ENCODE measurements at regions not wholly inside any gene's neighbourhood (a gene's known extent, or its start where the extent isn't known, plus 50 kb on each side); places are given as distances from the start of the nearest gene placed in this dataset.
"Not testable (repeated sequence)": the region's sequence is repeated elsewhere in the genome, so short reads cannot be mapped to it uniquely, and the experiment has no call there.

DNA sequence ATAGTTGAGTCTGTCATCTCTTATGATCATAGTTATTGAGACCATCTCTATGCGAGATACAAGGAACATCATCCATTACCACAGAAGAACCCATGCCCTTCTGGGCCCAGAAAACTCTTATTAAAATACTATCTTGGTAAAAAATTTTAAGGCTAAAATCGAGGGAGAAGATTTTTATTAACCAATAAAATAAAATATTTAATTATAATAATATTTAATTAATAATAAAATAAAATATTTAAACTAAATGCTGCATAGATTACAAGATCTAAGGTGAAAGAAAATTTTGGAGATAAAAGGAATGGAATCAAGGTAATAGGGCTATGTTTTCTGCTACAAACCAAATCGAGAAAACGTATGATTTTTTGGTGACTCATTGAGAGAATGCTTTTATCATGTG, 540.2 kb downstream of the KCNH5 start:
- H3K4me1 Mint-ChIP-seq (ENCODE audit: low read depth), result no peaks in the 10 kb centered on the region
- peaks cover 26% of the 10 kb centered on the region for H3K9me3 Mint-ChIP-seq
- no peaks in the 10 kb centered on the region for H3K27me3 Mint-ChIP-seq
- intact Hi-C loops (cut with micrococcal nuclease), result no loop called here
- no peak for DNase-seq
- CTCF ChIA-PET, result no interaction called here
- POLR2A ChIA-PET, result no interaction called here
- H3K4me3 Mint-ChIP-seq, result no peak overlapping the region
- no peaks in the 10 kb centered on the region for H3K36me3 Mint-ChIP-seq
- H3K27ac Mint-ChIP-seq, result no peak overlapping the region

GRCh38 chr14:62521309-62521708, 523.9 kb downstream of the KCNH5 start:
- H3K9me3 Mint-ChIP-seq, result peaks cover 50% of the 10 kb centered on the region
- H3K27ac Mint-ChIP-seq; H3K4me3 Mint-ChIP-seq; intact Hi-C loops (cut with micrococcal nuclease); H3K4me1 Mint-ChIP-seq (ENCODE audit: low read depth); CTCF ChIA-PET; DNase-seq; POLR2A ChIA-PET; H3K27me3 Mint-ChIP-seq; H3K36me3 Mint-ChIP-seq: not testable (repeated sequence)

DNA sequence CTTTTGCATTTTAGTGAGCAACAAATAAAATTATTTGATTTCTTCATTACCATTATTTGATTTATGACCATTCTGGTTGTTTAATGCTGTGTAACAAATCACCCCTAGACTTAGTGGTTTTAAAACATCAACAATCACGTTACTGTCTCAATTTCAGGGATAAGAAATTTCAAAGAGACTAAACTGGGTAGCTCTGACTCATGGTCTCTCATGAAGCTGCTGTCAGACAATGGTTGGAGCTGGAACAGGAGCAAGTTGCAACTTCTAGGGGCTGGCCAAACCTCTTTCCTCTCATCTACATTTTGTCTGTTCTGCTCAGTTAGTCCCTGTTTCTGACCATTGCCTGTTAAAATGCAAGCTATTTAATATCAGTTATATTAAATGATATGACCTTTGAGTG, 517.0 kb downstream of the KCNH5 start:
- H3K27me3 Mint-ChIP-seq, result no peaks in the 10 kb centered on the region

DNA sequence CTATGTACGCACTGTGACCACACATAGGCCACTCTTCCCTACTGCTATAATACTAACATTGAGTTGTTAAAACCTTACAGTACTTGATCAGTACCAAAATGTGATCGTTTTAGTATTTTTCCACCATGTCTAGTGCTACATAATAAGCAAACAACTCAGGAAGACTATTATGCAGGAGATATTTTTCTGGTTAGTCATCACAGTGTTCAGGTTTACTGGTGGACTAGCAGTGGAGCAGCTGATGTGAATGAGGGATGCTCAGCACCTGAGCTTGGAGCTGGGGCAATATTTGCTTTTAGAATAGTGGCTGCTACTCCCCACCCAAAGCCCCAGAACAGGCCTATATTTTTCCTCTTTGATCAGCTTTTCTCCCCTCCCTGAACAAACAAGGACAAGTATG, 513.1 kb downstream of the KCNH5 start:
- POLR2A ChIA-PET, result no interaction called here
- H3K9me3 Mint-ChIP-seq, result peaks cover 6% of the 10 kb centered on the region
- no peak for DNase-seq

More for the DNA sequence above, 517.0 kb downstream of the KCNH5 start:
- Mint-ChIP-seq H3K36me3 (no peaks in the 10 kb centered on the region), H3K4me1 (ENCODE audit: low read depth) (no peaks in the 10 kb centered on the region), H3K4me3 (no peak overlapping the region), H3K9me3 (peaks cover 12% of the 10 kb centered on the region), H3K27ac (no peak overlapping the region)
- ChIA-PET POLR2A (no interaction called here), CTCF (no interaction called here)
- intact Hi-C loops (cut with micrococcal nuclease), result no loop called here
- no peak for DNase-seq

DNA sequence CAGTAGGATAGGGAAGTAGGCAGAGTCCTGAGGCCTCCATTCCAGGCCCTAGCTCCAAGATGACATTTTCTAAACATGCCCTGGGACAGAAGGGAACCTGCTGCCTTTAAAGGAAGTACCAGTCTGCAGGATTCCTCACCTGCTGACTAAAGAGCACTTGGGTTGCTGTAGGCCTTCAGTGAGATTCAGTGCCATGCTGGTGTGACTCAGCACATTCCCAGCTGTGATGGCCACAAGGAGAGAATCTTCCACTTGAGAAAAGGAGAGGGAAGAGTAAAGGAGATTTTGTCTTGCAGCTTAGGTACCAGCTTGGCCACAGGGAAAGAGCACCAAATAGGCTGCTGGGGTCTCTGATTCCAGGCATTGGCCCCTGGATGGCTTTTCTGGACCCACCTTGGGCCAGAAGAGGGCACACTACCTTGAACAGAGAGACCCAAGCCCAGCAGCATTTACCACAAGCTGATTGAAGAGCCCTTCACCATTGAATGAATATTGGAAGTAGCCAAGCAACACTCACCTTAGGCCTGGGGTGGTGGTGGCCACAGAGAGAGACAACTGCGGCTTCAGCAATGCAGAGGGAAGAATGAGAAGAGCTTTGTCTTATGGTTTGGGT, 498.3 kb downstream of the KCNH5 start:
- H3K27me3 Mint-ChIP-seq, result no peaks in the 10 kb centered on the region
- no peaks in the 10 kb centered on the region for H3K4me1 Mint-ChIP-seq (ENCODE audit: low read depth)
- CTCF ChIA-PET, result interaction anchor here (1.2 kb wide), 1 partner anchor 20 kb away, joined by 3 read pairs; no protein-coding TSS in a partner anchor
- intact Hi-C loops (cut with micrococcal nuclease), result no loop called here
- POLR2A ChIA-PET, result no interaction called here
- no peaks in the 10 kb centered on the region for H3K36me3 Mint-ChIP-seq
- no peak overlapping the region for H3K4me3 Mint-ChIP-seq
- H3K27ac Mint-ChIP-seq, result no peak overlapping the region
- peaks cover 17% of the 10 kb centered on the region for H3K9me3 Mint-ChIP-seq
- DNase-seq, result no peak

More for the DNA sequence above, 513.1 kb downstream of the KCNH5 start:
- intact Hi-C loops (cut with micrococcal nuclease), result no loop called here
- Mint-ChIP-seq H3K36me3 (no peaks in the 10 kb centered on the region), H3K27me3 (no peaks in the 10 kb centered on the region), H3K4me1 (ENCODE audit: low read depth) (no peaks in the 10 kb centered on the region), H3K4me3 (no peak overlapping the region), H3K27ac (no peak overlapping the region)
- CTCF ChIA-PET, result no interaction called here

DNA sequence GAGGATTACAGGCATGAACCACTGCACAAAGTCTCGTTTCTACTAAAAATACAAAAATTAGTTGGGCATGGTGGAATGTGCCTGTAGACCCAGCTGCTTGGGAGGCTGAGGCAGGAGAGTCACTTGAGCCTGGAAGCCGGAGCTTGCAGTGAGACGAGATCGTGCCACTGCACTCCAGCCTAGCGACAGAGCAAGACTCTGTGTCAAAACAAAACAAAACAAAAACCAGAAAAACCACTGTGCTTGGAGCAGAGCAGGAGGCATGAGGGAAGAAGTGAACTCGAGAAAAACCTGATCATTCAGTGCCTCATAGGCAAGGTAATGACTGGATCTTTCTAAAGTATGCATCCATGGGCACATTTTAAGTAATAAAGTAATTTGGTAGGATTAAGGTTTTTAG, 487.8 kb downstream of the KCNH5 start:
- H3K27me3 Mint-ChIP-seq, result no peaks in the 10 kb centered on the region
- no peak overlapping the region for H3K27ac Mint-ChIP-seq
- peaks cover 6% of the 10 kb centered on the region for H3K9me3 Mint-ChIP-seq
- no peaks in the 10 kb centered on the region for H3K36me3 Mint-ChIP-seq
- ChIA-PET POLR2A (no interaction called here), CTCF (no interaction called here)
- H3K4me3 Mint-ChIP-seq, result no peak overlapping the region
- intact Hi-C loops (cut with micrococcal nuclease), result no loop called here
- DNase-seq, result no peak
- no peaks in the 10 kb centered on the region for H3K4me1 Mint-ChIP-seq (ENCODE audit: low read depth)

DNA sequence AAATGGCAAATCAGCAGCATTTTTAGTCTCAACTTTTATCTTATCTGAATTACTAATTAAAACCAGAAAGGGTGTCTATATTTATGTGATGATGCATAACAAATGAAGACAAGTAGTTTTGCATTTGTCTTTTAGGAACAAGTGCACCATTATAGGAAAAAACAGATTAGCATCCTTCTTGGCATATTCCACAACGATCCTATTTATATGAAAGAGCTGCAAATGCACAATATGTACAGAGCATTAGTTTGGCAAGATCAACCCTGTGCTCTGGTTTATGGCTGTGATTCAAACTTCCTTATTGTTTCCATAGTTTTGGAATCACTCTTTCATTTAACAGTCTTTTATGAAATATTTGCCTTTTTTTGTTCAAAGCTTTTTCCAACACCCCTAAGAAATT, 486.8 kb downstream of the KCNH5 start:
- intact Hi-C loops (cut with micrococcal nuclease), result no loop called here
- CTCF ChIA-PET, result no interaction called here

DNA sequence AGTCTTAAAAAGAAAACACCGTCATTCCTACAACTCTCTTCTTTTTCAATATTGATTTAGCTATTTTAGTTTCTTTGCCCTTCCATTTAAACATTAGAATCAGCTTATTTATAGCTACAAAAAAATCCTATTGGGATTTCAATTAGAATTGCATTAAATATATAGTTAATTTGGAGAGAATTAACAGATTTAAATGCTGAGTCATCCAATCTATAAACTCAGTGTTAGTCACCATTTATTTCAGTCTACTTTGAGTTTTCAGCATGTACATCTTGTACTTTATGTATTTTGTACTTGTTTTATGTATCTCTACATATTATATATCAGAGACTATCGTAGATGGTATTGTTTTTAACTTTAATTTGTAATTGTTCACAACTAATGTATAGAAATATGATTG, 460.0 kb downstream of the KCNH5 start:
- CTCF ChIA-PET, result no interaction called here
- POLR2A ChIA-PET, result no interaction called here
- Mint-ChIP-seq H3K27me3 (no peaks in the 10 kb centered on the region), H3K27ac (no peak overlapping the region), H3K9me3 (peaks cover 4% of the 10 kb centered on the region), H3K4me1 (ENCODE audit: low read depth) (no peaks in the 10 kb centered on the region), H3K36me3 (no peaks in the 10 kb centered on the region), H3K4me3 (no peak overlapping the region)
- DNase-seq, result no peak
- intact Hi-C loops (cut with micrococcal nuclease), result no loop called here

More for the DNA sequence above, 486.8 kb downstream of the KCNH5 start:
- H3K27me3 Mint-ChIP-seq, result no peaks in the 10 kb centered on the region
- DNase-seq, result no peak
- peaks cover 5% of the 10 kb centered on the region for H3K9me3 Mint-ChIP-seq
- H3K27ac Mint-ChIP-seq, result no peak overlapping the region
- H3K4me3 Mint-ChIP-seq, result no peak overlapping the region
- no peaks in the 10 kb centered on the region for H3K36me3 Mint-ChIP-seq
- POLR2A ChIA-PET, result no interaction called here
- H3K4me1 Mint-ChIP-seq (ENCODE audit: low read depth), result no peaks in the 10 kb centered on the region

DNA sequence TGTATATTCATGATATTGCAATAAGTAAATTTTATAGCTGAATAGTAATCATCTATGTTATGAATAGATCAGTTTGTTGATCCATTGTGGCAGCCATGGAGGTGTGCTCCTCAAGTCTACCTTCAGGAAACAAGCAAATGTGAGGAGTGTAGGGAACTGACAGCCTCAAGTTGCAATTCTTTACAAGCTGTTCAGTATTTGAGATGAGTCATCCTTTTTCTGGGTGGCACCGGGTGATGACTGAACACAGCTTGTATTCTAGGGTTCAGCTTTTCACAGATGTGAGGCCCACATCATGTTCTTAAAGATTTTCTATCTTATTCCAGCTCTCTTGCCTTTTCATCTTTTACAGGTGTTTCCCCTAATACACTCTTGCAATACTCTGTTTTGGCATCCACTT, 452.4 kb downstream of the KCNH5 start:
- no peak overlapping the region for H3K27ac Mint-ChIP-seq
- H3K27me3 Mint-ChIP-seq, result no peaks in the 10 kb centered on the region
- POLR2A ChIA-PET, result no interaction called here
- peaks cover 2% of the 10 kb centered on the region for H3K36me3 Mint-ChIP-seq
- H3K4me3 Mint-ChIP-seq, result no peak overlapping the region
- DNase-seq, result no peak
- intact Hi-C loops (cut with micrococcal nuclease), result no loop called here
- CTCF ChIA-PET, result no interaction called here
- H3K9me3 Mint-ChIP-seq, result peaks cover 12% of the 10 kb centered on the region
- H3K4me1 Mint-ChIP-seq (ENCODE audit: low read depth), result no peaks in the 10 kb centered on the region

GRCh38 chr14:62597143-62597542, 448.1 kb downstream of the KCNH5 start:
- Mint-ChIP-seq H3K4me1 (ENCODE audit: low read depth) (no peaks in the 10 kb centered on the region), H3K9me3 (peaks cover 14% of the 10 kb centered on the region), H3K27me3 (no peaks in the 10 kb centered on the region), H3K36me3 (peaks cover 2% of the 10 kb centered on the region), H3K27ac (no peak overlapping the region), H3K4me3 (no peak overlapping the region)
- ChIA-PET CTCF (no interaction called here), POLR2A (interaction anchor here (0.6 kb wide), 1 partner anchor 357 kb away, joined by 3 read pairs; no protein-coding TSS in a partner anchor)
- intact Hi-C loops (cut with micrococcal nuclease), result no loop called here
- DNase-seq, result no peak

DNA sequence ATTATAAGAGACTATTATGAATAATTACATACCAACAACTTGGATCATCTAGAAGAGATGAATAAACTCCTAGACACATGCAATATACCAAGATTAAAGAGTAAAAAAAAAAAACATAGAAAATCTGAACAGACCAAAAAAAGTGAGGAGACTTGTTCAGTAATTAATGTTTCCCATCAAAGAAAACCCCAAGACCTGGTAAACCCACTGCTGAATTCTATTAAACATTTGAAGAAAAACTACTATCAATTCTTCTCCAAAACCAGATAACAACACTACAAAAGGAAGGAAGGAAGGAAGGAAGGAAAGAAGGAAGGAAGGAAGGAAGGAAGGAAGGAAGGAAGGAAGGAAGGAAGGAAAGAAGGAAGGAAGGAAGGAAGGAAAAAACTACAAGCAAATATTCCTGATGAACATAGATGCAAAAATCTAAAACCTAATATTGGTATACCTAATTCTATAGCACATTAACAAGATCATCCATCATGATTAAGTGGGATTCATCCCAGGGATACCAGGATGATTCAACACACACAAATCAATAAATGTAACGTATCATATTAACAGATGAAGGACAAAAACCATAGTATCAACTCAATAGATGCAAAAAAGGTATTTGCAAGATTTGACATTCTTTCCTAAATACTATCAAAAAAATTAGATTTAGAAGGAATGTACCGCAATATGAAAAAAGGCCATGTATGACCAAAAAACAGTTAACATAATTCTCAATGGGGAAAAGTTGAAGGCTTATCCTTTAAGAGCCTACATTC, 445.5 kb downstream of the KCNH5 start:
- CTCF ChIA-PET, result no interaction called here

GRCh38 chr14:62602712-62603111, 442.5 kb downstream of the KCNH5 start:
- no peak overlapping the region for H3K27ac Mint-ChIP-seq
- peaks cover 2% of the 10 kb centered on the region for H3K9me3 Mint-ChIP-seq
- CTCF ChIA-PET, result no interaction called here
- no peaks in the 10 kb centered on the region for H3K4me1 Mint-ChIP-seq (ENCODE audit: low read depth)
- H3K4me3 Mint-ChIP-seq, result no peak overlapping the region
- intact Hi-C loops (cut with micrococcal nuclease), result no loop called here
- POLR2A ChIA-PET, result no interaction called here
- no peaks in the 10 kb centered on the region for H3K27me3 Mint-ChIP-seq
- no peak for DNase-seq
- no peaks in the 10 kb centered on the region for H3K36me3 Mint-ChIP-seq

More for the DNA sequence above, 445.5 kb downstream of the KCNH5 start:
- Mint-ChIP-seq H3K27ac (no peak overlapping the region), H3K4me3 (no peak overlapping the region), H3K9me3 (peaks cover 14% of the 10 kb centered on the region), H3K36me3 (peaks cover 2% of the 10 kb centered on the region), H3K4me1 (ENCODE audit: low read depth) (no peaks in the 10 kb centered on the region), H3K27me3 (no peaks in the 10 kb centered on the region)
- no peak for DNase-seq
- intact Hi-C loops (cut with micrococcal nuclease), result no loop called here
- POLR2A ChIA-PET, result no interaction called here

- no peaks in the 10 kb centered on the region for H3K36me3 Mint-ChIP-seq
- no peak overlapping the region for H3K4me3 Mint-ChIP-seq
- intact Hi-C loops (cut with micrococcal nuclease), result no loop called here
- DNase-seq, result no peak
- ChIA-PET POLR2A (no interaction called here), CTCF (no interaction called here)
- no peaks in the 10 kb centered on the region for H3K4me1 Mint-ChIP-seq (ENCODE audit: low read depth)
- H3K9me3 Mint-ChIP-seq, result peaks cover 2% of the 10 kb centered on the region
- H3K27me3 Mint-ChIP-seq, result no peaks in the 10 kb centered on the region
- H3K27ac Mint-ChIP-seq, result no peak overlapping the region
Observed at GRCh38 chr14:62604524-62604923, 440.7 kb downstream of the KCNH5 start.
